ENCODE measurements at regions not wholly inside any gene's neighbourhood (a gene's known extent, or its start where the extent isn't known, plus 50 kb on each side); places are given as distances from the start of the nearest gene placed in this dataset.

DNA sequence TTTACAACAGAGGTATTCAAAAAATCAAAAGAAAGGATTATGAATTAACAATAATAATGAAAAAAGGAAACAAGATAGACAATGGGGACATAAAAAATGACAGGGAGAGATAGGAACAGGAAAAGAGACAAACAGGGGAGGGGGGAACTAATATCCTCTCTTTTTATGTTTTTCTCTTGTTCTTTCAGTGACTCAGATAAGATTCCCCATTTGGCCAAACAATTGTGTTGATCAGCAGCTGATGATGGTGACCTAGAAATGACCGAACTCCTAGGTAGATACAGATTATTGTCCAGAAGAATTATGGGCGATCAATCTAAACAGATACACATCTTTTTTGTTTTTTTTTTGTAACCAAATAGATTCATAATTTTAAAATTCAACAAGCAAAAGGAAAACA is 1277.2 kb upstream of the FLRT2 start:
- TF ChIP-seq, protein P1, sequence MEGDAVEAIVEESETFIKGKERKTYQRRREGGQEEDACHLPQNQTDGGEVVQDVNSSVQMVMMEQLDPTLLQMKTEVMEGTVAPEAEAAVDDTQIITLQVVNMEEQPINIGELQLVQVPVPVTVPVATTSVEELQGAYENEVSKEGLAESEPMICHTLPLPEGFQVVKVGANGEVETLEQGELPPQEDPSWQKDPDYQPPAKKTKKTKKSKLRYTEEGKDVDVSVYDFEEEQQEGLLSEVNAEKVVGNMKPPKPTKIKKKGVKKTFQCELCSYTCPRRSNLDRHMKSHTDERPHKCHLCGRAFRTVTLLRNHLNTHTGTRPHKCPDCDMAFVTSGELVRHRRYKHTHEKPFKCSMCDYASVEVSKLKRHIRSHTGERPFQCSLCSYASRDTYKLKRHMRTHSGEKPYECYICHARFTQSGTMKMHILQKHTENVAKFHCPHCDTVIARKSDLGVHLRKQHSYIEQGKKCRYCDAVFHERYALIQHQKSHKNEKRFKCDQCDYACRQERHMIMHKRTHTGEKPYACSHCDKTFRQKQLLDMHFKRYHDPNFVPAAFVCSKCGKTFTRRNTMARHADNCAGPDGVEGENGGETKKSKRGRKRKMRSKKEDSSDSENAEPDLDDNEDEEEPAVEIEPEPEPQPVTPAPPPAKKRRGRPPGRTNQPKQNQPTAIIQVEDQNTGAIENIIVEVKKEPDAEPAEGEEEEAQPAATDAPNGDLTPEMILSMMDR (IDR thresholded peaks at IDR 0.05): no peak
- no peak for TF ChIP-seq POLR2A (IDR thresholded peaks at IDR 0.05)

Data from prostate gland (tissue), 2 donors.